ENCODE measurements at regions not wholly inside any gene's neighbourhood (a gene's known extent, or its start where the extent isn't known, plus 50 kb on each side); places are given as distances from the start of the nearest gene placed in this dataset.
"Not testable (repeated sequence)": the region's sequence is repeated elsewhere in the genome, so short reads cannot be mapped to it uniquely, and the experiment has no call there.

- no peak for DNase-seq (ENCODE audit: low spot score)
These were observed 776.7 kb downstream of the NXPH1 start for GRCh38 chr7:9210114-9210513.

- DNase-seq (ENCODE audit: low spot score) = no peak
These were observed 783.8 kb downstream of the NXPH1 start for GRCh38 chr7:9217204-9217603.

- DNase-seq (ENCODE audit: low spot score) = no peak
These were observed 793.1 kb downstream of the NXPH1 start for GRCh38 chr7:9226500-9226899.

DNA sequence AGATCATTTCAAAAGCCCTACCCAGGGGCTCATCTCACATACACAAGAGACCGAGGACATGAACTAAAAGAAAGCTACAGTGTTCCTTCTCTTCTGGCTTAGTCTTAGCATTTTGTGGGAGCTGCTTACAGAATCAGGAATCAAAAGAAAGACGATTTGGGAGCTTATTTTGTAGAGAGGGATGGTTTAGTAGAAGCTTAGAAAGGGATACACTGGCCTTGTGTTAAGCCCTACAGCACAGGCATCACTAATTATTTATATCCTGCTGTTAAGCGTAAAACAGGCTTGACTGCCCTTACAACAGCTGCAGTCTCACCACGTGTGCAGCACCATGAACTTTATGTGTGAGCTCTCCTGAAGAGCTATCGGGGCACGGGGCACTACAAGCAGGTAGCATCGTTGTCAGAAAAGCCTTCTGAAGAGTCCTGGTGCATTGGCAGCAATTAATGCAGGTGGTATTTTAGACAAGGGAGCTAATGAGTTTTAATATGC lies 798.3 kb downstream of the NXPH1 start:
- DNase-seq (ENCODE audit: low spot score) = no peak

GRCh38 chr7:9240001-9240400 lies 806.6 kb downstream of the NXPH1 start:
- no peak for DNase-seq (ENCODE audit: low spot score)

GRCh38 chr7:9241826-9242225 lies 808.4 kb downstream of the NXPH1 start:
- DNase-seq (ENCODE audit: low spot score) = no peak

DNA sequence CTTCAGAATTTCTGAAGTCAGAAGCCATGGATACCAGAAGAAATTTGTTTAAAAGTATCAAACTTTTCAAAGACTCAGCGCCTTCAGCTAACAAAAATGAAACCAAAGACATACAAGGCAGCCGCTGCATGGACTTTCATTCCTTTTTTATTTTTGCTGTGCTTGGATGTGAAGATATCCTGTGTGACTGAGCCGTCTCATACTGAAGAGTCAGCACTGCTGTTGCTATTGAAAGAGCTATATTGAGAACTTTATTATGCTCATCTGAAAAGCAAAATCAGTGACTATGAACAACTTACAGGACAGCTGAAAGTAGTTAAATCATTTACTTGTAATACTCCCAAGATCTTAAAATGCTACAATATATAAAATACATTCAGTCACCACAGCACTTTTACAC lies 809.2 kb downstream of the NXPH1 start:
- no peak for DNase-seq (ENCODE audit: low spot score)

DNA sequence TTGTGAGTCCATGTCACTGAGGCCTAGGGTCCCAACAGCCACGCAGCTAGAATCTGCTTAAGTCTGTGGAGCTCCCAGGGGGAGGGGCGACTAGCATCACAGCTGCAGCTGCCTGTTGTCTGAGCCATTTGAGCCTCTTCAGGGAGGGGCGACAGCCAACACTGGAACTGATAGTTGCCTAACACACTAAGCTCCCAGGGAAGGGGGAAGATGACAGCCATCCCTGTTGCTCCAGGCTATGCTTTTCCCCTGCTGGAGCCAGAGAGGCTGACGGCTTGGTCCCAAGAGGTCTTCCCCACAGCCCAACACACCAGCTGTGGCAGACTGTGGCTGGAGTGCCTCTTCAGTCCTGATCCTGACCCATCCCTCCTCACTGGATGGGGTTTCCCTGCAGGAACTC lies 817.5 kb downstream of the NXPH1 start:
- DNase-seq (ENCODE audit: low spot score) = no peak

GRCh38 chr7:9264395-9264794 lies 831.0 kb downstream of the NXPH1 start:
- no peak for DNase-seq (ENCODE audit: low spot score)

- no peak for DNase-seq (ENCODE audit: low spot score)
These were observed 846.7 kb downstream of the NXPH1 start for GRCh38 chr7:9280088-9280487.

DNA sequence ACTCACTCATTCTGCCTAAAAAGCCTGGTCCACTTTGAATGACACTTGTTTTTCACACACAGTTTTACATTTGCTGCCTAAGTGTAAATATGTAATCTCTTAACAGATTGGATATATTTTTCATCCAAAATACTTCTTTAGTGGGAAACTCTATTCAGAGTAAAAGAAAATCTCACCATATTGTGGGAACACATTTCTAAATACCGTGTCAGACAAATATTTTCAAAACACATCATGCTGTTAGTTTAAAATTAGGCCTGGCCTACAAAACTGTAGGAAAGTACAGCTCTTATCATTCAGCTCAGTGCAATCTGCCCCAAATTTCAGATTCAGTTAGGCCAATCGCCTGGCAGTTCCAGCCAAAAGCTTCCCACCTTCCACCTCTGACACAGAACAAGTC lies 849.8 kb downstream of the NXPH1 start:
- no peak for DNase-seq (ENCODE audit: low spot score)

GRCh38 chr7:9302436-9302835 lies 869.0 kb downstream of the NXPH1 start:
- no peak for DNase-seq (ENCODE audit: low spot score)

- no peak for DNase-seq (ENCODE audit: low spot score)
These were observed 873.7 kb downstream of the NXPH1 start for GRCh38 chr7:9307131-9307530.

DNA sequence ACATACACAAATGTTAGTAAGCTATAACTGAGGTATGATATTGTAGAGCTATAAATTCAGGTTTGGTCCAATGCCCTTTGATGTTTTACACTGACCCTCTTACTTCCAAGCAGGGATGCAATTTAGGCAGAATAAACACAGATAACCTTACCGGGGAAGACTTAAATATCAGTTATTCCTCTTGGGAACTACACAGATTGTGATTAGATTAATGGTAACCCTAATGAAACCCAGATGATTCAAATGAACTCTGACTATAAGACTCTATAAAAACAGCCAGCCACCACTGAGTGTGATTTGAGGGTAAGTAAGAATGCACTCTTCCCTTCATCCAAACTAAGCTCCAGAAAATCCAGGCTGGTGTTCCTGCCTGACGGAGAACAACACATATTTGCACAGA lies 891.1 kb downstream of the NXPH1 start:
- DNase-seq (ENCODE audit: low spot score) = no peak

- DNase-seq (ENCODE audit: low spot score) = no peak
These were observed 894.9 kb downstream of the NXPH1 start for GRCh38 chr7:9328296-9328695.

GRCh38 chr7:9349625-9350024 lies 916.2 kb downstream of the NXPH1 start:
- DNase-seq (ENCODE audit: low spot score) = no peak

- no peak for DNase-seq (ENCODE audit: low spot score)
These were observed 957.8 kb downstream of the NXPH1 start for GRCh38 chr7:9391221-9391620.

DNA sequence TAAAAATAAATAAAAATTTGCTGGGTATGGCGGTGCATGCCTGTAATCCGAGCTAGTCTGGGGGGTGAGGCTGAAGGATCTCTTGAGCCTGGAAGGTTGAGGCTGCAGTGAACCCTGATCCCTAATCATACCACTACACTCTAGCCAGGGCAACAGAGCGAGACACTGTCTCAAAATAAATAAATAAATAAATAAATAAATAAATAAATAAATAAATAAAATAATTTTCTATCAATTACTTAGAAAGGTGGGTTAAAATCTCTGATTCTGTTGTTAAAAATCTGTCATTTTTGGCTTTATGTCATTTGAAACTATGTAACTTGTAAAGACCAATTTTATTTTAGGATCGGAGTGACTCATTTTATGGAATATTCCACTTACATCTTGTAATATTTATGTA lies 958.6 kb downstream of the NXPH1 start:
- DNase-seq (ENCODE audit: low spot score) = no peak

DNA sequence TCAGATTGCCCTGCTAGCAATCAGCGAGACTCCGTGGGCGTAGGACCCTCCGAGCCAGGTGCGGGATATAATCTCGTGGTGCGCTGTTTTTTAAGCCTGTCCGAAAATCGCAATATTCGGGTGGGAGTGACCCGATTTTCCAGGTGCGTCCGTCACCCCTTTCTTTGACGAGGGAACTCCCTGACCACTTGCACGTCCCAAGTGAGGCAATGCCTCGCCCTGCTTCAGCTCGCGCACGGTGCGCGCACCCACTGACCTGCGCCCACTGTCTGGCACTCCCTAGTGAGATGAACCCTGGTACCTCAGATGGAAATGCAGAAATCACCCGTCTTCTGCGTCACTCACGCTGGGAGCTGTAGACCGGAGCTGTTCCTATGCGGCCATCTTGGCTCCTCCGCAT lies 971.0 kb downstream of the NXPH1 start:
- not testable (repeated sequence) for DNase-seq (ENCODE audit: low spot score)

DNA sequence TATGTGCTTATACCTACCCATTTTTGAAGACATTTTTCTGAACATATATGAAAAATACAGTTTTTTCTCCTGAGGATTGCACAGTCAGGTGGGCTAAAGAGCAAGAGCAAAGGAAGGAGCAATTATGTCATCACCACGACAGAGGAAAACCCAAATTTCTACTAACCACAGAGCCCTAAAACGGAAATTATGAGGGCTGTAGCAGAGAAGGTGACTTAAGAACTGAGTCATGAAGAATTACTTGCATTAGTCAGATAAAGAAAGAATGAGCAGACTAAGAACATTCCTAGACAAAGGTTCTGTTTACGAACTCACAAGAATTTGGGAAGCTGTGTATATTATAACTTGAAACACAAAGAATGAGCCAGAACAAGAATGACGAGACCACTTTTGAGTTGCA lies 974.4 kb downstream of the NXPH1 start:
- DNase-seq (ENCODE audit: low spot score) = no peak

GRCh38 chr7:9453521-9453920 lies 1020.1 kb downstream of the NXPH1 start:
- no peak for DNase-seq (ENCODE audit: low spot score)

- no peak for DNase-seq (ENCODE audit: low spot score)
These were observed 1055.1 kb downstream of the NXPH1 start for GRCh38 chr7:9488555-9488954.

GRCh38 chr7:9498303-9498702 lies 1064.9 kb downstream of the NXPH1 start:
- no peak for DNase-seq (ENCODE audit: low spot score)

DNA sequence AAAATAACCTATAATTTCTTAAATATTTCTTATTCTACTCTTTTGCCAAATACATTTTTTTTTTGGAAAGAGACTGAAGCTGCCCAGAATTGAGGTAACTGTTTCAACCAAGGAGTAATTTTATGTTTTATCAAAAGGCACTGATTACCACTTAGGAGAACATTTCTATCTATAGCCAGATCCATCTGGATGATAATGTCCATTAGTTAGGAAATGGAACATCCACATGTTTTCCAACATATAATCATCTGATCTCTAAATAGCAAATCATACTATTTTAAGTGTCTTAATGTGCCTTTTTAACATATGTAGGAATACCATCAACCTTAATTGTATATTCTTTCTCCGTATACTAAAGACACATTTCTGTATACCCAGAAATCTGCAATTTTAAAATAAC lies 1068.9 kb downstream of the NXPH1 start:
- no peak for DNase-seq (ENCODE audit: low spot score)

DNA sequence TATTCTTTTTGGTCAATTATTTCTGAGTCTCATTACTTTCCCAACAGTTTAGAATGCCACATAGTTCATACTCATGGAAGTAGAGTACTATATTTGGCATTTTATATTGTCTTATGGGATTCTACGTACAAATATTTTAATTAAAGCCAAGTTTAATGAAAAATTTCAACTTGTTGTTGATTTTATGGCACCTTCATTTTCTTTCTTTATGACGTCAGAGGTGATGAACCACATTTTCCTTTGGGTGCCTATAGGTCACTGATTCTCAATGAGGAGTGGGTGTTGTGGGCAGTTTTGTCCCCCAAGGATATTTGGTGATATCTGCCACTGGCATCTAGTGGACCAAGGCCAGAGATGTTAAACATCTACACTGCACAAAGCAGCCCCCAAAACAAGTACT lies 1071.3 kb downstream of the NXPH1 start:
- DNase-seq (ENCODE audit: low spot score) = no peak
